GM10266 (cell line): ENCODE measurements at regions not wholly inside any gene's neighbourhood (a gene's known extent, or its start where the extent isn't known, plus 50 kb on each side); places are given as distances from the start of the nearest gene placed in this dataset.
"Not testable (repeated sequence)": the region's sequence is repeated elsewhere in the genome, so short reads cannot be mapped to it uniquely, and the experiment has no call there.

Source experiments
- DNase-seq: peaks from one replicate; pipeline ENCODE4 v3.0.0; 2012; ENCODE audit errors: extremely low spot score
- CTCF ChIP-seq: IDR thresholded peaks from 2 replicates; pipeline ENCODE4 v1.5.1; 2012; ENCODE audit warnings: mild to moderate bottlenecking, low read depth; ENCODE audit not compliant: control insufficient read depth, insufficient read depth; ENCODE audit errors: missing control alignments

GRCh38 chr1:187568067-187568466, 739.3 kb downstream of the PLA2G4A start:
- no peak for TF ChIP-seq CTCF

GRCh38 chr1:187570166-187570565, 741.4 kb downstream of the PLA2G4A start:
- TF ChIP-seq CTCF, result no peak
- DNase-seq, result no peak

More at GRCh38 chr1:187568067-187568466, 739.3 kb downstream of the PLA2G4A start:
- DNase-seq, result no peak

GRCh38 chr1:187577610-187578009, 748.9 kb downstream of the PLA2G4A start:
- TF ChIP-seq CTCF, result no peak
- no peak for DNase-seq

GRCh38 chr1:187588917-187589316, 760.2 kb downstream of the PLA2G4A start:
- no peak for TF ChIP-seq CTCF
- no peak for DNase-seq

GRCh38 chr1:187605736-187606135, 777.0 kb downstream of the PLA2G4A start:
- no peak for DNase-seq
- no peak for TF ChIP-seq CTCF

- not testable (repeated sequence) for DNase-seq
Measured at GRCh38 chr1:187615853-187616735, 787.3 kb downstream of the PLA2G4A start.

- DNase-seq, result not testable (repeated sequence)
Measured at GRCh38 chr1:187616830-187617229, 788.1 kb downstream of the PLA2G4A start.

- no peak for DNase-seq
Measured at GRCh38 chr1:187617776-187618175, 789.0 kb downstream of the PLA2G4A start.

More at GRCh38 chr1:187617776-187618175, 789.0 kb downstream of the PLA2G4A start:
- TF ChIP-seq CTCF, result no peak
